ENCODE measurements at regions not wholly inside any gene's neighbourhood (a gene's known extent, or its start where the extent isn't known, plus 50 kb on each side); places are given as distances from the start of the nearest gene placed in this dataset.
"Not testable (repeated sequence)": the region's sequence is repeated elsewhere in the genome, so short reads cannot be mapped to it uniquely, and the experiment has no call there.

DNA sequence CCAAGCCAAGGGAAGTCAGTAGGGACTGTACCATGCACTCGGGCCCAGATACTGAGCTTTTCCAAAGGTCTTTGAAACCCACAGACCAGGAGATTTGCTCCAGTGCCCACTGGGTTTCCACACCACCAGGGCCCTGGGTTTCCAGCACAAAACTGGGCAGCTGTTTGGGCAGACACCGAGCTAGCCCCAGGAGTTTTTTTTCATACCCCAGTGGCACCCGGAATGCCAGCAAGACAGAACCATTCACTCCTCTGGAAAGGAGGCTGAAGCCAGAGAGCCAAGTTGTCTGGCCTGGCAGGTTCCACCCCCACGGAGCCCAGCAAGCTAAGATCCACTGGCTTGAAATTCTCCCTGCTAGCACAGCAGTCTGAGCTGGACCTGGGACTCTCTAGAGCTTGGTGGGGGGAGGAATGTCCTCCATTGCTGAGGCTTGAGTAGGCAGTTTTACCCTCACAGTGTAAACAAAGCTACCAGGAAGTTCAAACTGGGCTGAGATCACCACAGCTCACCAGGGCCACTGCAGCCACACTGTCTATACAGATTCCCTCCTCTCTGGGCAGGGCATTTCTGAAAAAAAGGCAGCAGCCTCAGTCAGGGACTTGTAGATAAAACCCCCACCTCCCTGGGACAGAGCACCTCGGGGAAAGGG lies 793.7 kb downstream of the RPS29 start:
- DNase-seq, result no peak

DNA sequence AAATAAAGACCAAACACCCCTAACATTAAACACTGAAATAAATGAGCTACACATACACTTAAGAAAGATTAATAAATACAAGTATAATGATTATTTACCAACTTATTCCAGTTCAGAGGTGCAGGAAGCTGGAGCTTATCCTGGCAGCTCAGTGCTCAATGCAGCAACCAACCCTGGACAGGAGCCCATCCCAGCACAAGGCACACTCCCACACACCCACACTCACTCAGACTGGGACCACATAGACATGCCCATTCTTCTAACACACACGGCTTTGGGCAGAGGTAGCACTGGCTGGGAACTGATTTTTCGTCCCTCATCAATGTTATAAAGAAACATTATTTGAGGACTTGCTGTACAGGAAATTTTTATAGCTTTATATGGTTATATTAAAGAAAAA lies 797.4 kb downstream of the RPS29 start:
- no peak for DNase-seq

DNA sequence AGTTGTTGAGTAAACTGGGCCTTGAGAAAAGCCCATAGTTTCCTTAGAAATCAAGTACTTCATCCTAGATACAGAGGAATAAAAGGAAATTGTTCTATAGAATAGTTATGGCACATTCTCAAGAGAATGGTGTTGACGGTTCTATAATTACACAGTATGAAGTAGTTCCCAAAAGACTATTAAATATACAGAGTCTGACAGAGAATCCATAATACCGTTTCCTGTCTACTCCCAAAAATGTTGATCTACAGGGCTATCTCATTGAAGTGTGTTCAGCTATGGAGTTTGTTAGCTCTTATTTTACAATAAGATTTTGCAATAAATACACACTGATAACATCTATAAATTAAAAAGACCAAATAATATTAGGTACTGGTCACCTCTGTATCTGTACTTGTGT lies 799.7 kb downstream of the RPS29 start:
- DNase-seq, result no peak

DNA sequence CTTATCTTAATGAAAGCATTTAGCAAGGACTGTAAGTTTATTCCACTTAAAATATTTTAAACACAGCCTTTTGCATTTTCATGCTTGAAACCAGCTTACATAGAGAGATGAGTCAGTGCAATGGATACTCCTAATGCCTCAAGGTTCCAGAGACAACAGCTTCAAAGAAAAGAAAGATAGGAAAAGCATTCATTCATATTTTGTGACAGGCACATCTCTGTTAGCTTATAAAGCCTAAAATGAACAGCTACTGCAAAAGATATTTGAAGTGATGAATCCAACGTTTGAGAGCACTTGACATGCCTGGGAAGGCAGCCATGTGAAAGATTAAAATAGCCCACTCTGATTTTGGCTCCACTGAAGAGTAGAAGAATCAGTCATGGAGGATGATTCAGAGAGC lies 814.5 kb downstream of the RPS29 start:
- DNase-seq, result no peak

DNA sequence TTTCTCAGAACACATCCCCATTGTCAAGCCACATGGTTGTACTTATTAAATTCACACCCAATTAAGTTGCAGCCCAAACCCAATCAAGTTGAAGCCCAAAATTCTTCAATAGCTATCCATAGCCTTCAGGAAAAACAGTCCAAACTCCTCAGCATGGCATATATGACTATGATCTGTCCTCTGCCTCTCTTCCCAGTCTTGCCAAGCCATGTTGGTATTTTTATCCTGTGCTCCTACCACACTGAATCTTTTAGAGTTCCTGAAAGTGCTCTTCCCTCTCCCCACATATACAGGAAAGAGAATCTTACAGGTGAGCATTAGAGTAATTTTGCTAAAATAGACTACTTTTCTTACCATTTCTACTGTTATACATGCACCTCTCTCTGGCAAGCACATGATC lies 834.9 kb downstream of the RPS29 start:
- no peak for DNase-seq

DNA sequence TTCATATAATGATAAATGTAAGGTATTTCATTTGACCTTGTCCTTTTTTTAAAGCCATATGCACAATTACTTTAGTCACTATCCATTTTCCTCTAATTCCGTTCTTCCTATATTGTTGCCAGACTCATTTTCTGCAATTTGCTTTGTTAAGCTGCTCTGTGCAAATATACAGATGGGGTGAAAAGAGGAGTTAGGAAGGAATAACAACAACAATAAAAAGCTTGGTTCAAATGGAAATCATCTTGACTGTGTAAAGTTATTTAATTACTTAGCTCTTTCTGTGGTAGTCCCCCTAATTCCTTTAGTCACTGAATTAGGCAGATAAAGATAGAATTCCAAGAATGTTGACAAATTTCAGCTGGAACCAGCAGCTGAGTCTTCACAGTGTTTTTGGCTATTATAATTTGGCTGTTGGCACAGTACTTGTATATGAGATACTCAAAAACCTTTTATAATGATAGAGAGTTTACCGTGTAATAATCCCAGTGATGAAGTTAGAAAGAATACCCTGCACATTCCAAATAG lies 838.0 kb downstream of the RPS29 start:
- no peak for DNase-seq

DNA sequence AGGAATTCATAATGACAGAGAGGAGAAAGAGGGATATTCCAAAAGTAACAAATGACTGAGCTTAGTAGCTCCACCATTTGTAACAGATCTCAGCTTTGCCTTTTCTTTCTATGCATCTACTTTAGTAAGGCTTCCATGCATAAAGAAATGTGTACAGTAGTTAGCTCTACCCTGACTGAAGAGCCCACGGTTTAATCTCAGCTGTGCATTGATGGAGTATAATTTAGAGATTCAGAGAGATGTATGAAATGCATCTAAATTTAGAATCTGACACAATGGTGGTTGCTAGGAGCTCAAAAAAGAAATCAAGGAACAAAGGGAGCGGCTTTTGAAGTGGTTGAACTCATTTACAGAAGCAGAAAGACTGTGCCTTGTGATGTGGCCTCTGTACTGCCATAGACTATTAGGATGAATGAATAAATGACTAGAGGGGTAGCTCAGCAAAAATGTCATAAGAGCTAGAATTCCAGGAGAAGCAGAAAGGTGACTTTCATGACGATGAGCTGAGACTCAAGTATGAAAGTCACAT lies 838.6 kb downstream of the RPS29 start:
- no peak for DNase-seq

DNA sequence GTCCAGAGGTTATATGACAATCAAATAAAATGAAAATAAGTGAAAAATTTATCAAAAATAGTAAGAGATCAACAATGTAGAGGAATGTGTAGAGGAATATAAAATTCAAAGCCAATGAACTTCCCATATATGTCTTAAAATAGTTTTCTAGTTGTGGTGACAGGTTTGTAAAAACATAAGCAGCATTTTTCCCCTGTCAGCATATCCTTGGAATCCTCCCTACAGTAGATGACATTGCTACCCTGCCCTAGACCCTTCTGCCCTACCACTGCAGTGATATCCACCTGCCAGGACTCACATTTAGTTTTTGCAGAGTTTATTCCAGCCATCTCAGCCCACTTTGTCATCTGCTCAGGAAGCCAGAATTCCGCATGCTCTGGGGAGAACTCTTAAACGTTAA lies 842.0 kb downstream of the RPS29 start:
- no peak for DNase-seq

DNA sequence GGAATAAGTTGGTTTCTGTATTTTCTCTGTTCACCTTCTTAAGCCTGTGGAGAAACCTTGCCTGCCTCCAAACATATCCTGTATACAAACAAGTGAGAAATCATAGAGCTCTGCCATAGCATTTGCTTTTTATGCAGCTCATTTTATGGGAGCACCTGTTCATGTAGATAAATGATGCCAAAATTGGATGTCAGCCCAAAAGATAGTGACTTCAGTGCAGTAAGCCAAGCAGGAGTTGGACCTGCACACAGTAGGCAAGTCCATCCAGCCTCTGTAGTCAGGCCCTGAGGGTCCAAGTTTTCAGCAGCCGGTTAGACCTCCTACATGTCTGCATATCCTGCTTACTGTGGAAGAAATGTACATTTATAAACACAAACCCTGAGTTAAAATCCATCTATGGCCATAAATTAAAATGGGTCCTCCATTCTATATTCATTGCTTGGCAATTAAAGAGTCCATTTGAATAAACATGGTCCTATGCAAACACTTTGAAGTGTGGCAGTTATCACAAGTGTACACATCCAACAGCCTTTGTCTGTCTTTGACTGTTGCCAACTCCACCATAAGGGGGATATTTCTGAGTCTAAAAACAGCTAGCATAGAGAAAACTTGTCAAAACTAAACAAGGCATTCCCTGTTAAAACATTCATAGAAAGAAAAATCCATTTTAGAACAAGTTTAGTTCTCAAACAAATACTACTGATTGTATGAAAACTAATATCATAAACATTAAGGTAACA lies 847.8 kb downstream of the RPS29 start:
- DNase-seq, result no peak

DNA sequence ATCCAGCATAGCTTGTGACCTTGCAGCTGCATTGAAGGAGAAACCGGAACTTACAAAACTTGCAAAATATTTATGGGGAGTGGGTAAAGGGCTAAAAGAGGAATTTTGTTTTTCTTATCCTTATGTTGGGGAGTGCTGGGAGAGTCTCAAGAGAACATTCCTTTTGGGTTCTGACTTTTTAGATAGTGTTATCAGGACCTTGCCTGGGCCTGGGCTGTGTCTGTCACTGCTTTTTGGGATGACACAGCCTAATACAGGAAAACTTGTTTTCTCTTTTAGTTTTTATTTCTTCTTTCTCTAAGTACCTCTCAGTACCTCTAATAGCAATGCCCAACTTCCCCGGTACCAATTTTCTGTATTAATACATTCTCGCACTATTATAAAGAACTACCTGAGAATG lies 850.6 kb downstream of the RPS29 start:
- no peak for DNase-seq

DNA sequence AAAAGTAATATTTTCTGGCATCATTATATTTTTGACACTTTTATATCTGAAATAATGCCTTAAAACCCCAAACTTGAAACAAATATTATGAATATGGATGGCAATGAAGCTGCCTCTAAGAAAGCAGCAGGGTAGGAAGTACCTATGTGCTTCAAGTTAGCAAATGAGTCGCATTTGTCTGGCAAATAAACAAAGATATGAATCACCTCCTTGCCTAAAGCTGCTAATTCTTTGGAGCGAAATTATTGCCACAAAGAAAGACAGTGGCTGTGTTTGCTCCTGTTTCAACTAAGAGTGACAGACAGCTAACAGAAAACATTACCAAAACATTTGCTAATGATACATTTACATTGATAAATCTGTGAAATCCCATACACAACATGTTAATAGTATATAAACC lies 854.9 kb downstream of the RPS29 start:
- no peak for DNase-seq

DNA sequence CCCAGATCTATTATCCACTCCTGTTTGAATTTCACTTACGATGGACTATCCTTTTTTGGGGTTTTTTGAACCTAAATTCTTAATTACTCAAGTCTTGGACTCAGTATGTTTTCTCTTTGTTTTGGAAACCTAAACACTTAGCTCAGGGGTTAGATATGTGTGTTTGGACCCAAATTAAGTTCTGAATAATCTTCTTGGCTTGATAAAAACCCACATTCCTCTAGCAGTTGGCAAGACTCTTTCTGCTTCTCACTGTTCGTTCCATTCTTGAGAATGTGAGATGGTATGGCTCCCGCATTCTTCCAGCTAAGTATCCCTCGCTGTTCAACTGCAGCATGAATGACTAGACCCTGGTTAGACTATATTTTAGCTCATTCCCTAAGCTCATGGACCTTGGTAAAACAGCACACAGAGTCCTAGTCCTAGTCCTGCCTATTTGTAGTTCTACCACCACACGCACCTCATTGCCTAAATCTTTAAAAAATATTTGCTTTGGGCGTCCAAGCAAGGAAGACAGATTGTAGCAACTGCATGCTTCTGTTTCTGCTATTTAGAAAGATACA lies 860.0 kb downstream of the RPS29 start:
- DNase-seq, result no peak

DNA sequence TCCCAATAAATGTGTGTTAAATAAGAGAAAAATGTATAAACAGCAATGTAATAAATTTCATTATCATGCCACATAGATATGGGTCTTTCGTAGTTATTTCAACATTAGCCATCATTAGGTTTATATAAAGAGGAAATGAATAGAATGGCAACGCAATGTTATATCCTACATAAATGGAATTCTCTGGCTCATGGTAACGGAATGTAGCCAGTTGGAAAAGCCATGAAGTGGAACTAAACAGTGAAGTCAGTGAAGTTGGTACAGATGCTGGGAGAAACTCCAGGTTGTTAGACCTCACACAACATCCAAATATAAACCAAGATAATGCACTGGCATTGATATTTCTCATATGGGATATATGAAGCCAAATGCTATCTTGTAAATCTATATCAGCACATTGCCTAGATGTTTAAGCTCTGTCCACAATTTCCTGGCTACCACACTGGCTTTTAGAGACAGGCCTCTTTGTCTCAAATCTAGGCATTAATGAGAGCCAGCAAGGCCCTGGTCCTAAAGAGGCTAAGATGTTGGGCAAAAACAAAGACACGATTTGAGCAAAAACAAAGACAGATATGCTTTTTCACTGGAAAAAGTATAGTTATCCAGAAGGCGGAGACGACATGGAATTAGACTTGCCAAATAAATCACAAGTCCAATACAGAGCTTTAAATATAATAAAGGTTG lies 861.0 kb downstream of the RPS29 start:
- DNase-seq, result no peak

DNA sequence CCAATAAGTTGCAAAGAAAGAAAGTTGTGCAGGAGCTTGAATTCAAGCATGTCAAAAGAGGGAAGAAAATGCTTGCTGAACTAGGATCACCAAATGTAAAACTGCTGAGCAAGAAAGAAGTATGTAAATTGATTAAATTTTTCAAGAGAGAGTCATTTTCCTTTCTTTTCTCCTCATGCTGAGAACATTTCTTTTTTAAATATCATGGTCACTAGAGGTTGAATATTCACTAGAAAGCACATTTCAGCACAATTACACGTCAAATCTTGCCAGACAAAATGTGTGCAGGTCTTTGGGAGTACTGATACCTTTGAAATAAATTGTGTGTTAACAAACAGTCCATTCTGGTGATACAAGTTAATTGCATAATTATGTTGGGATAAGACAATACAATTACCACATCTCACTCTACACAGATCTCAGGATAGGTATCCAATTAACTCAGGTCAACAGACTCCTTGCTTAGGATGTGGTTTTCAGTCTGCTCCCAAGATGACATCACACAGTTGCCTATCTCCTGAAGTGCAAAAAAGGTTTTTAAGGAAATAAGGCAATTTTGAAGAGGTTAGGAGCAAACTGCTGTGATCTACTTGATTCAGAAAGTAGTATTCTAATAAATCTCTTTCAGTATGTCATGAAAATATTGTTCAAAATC lies 862.2 kb downstream of the RPS29 start:
- DNase-seq, result no peak

DNA sequence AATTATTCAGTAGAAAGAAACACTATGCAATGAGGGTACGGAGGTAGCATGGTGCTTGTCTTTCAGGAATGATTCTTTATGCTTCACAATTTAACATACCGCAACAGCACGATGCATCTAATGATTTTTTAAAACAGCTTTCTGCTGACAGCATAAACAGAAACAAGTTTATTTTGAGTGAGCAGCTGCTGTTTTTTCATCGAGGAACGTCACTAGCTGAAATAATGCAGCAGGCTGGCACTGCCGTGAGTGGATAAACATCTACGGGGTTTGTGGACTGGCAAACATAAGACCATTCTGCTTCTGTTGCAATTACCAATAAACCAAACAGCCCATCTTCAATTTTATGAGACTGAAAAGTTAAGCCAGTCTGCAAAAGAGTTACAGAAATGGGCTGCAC lies 871.8 kb downstream of the RPS29 start:
- no peak for DNase-seq

DNA sequence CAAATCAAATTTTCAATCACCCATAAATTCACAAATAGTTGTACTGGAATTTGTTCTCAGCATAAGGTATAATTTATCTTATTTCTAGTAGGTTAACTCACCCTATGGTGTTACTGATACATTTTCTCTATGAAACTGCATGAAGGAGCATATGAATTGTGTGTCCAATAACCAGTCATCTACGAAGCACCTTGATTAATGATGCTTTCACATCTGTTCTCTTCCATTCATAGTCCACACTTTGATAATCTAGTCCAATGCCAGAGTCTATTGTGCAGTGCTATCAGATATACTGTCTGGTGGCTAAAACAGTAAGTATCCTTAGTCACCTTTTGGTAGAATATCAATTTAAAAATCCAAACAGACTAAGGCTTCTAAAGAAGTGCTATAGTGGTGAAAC lies 876.0 kb downstream of the RPS29 start:
- DNase-seq, result no peak

DNA sequence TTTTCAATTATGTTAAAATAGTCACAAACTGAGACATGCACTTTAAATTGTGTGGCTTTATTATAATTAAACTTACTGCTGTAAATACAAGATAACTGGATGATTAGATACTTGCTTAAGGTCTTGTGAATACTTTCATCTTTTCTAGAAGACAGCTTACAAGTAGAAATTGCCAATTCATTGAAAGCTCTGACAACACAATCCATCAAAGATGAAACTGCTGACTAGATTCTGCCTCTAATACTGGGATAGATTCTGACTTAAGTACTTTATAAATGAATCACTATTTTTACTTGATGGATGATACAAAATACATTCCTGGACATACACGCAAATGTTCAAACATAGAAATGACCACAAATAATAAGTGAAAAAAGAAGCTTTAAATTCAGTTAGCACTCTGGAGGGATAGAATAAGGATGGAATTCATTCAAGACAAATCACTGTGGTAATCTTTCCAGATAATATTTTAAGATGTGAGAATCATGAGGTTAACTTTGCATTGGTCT lies 876.8 kb downstream of the RPS29 start:
- no peak for DNase-seq

DNA sequence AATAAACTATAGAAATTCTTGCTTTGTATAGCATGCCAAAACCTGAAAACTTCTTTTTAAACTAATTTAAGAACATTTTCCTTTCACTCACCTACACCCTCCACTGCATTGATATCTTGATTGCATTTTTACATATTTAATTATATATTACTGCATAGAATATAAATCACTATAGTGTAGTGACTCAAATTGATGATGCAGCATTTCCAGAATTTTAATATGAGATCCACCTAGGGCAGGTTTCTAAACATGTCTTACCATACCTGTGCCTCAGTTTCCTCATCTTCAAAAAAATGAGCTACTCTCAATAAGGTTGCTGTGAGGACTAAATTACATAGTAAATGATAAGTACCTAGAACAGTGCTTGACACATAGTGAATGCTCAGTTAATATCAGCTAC lies 881.5 kb downstream of the RPS29 start:
- DNase-seq, result no peak

DNA sequence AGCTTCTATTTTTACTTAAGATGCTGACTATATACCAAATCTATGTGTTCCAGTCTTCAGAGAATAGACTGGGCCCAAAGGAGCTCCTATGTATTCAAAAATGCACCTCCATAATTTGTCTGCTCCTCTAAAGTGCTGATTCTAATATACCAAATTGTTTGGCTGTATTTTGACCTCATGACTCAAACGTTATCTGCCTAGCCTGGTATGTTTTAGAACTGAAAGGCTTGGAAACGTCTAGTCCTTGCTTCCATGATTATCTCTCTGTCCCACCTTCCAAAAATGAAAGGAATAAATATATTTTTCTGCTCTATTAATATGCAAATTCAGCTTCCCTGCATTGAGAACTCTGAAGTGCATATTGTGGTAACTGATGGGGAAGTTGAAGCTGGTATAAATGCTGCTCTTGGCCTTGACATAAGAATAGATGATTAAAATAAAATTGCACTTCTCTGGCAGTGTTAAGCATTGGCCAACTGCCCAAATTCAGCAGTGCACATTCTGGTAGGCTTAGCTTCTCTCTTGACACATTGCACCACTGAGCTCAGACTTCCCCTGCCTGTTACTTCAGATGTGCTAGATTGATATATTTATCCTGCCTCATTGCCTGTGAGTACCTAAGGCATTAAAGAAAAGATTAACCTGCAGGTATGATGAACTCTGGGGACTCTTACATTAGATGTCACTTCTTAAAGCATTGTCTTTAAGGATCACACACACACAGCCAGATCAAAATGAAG lies 882.3 kb downstream of the RPS29 start:
- DNase-seq, result no peak

DNA sequence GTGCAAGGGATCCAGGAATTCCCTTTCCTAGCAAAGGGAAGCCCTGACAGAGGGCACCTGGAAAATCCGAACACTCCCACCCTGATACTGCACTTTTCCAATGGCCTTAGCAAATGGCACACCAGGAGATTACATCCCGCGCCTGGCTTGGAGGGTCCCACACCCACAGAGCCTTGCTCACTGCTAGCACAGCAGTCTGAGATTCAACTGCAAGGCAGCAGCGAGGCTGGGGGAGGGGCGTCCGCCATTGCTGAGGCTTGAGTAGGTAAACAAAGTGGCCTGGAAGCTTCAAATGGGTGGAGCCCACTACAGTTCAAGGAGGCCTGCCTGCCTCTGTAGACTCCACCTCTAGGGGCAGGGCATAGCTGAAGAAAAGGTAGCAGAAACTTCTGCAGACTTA lies 888.8 kb downstream of the RPS29 start:
- not testable (repeated sequence) for DNase-seq

DNA sequence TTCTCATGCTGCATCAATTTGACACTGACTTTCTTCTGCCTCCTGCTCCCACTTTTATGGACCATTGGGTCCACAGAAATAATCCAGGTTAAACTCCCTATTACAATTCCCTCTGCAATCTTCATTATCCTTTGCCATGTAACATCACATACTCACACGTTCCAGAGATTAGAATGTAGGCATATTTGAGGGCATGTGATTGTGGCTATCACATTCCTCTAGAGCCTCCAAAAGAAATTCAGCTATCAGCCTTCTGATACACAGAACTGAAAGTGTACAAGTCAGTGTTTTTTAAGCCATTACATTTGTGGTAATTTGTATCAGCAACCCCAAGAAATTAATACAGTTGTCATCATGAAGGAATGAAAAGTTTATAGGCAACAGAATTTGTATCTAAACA lies 892.4 kb downstream of the RPS29 start:
- no peak for DNase-seq

DNA sequence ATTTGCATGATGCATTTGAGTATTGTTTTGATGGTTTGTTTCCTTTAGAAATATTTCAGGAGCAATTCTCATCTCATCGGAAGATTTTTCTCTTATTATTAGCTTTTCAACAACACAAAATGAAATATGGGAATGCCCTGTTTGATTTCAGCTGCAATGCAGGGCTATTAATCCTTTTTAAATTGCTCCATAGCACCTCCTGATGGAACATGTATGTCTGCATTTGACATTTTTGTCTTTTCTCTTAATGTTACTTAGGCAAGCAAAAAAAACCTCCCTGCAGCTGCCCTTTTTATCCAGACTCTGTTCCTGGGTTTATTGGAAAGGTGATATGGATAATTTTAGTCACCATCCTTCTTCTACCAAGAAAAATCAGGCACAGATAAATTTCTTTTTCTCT lies 895.8 kb downstream of the RPS29 start:
- no peak for DNase-seq

All from CD4-positive, alpha-beta T cell treated with Interleukin-1 beta for 1 hour (primary cell).